Lower leg skin (tissue), 3 donors: ENCODE measurements at regions not wholly inside any gene's neighbourhood (a gene's known extent, or its start where the extent isn't known, plus 50 kb on each side); places are given as distances from the start of the nearest gene placed in this dataset.

Experiments
- POLR2A ChIP-seq, 2 donors: fragments of 450-650 bp; IDR thresholded peaks; one replicate each; pipeline ENCODE4 v1.6.1; 2016 to 2017; ENCODE audit warnings: antibody characterized with exemption in 2 of 2, mild to moderate bottlenecking in 1 of 2, moderate library complexity in 1 of 2
- TF ChIP-seq, protein P1 (sequence below), 3 donors: fragments of 450-650 bp; IDR thresholded peaks; one replicate each; pipeline ENCODE4 v1.5.1; 2016; ENCODE audit warnings: antibody characterized with exemption in 3 of 3, mild to moderate bottlenecking in 3 of 3, moderate library complexity in 2 of 3

DNA sequence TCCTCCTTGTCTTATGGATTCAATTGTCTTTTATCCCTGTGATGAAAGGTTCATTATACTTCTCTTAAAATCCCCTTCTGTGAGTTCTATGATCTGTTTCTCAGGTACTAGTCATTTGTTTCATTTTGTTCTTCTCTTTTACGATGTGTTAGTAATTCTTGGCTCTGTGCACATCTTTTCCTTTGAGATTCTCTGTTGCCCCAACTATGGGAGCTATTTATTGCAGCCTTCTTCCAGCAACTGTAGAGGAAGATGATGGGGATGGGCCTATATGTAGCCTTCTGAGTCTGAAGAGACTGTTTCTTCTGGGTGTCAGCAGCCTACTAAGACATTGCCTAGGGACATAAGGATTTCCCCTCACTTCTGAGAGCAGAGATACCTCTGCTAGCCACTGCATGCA, 50.4 kb upstream of the TRERF1 start:
- TF ChIP-seq, protein P1, sequence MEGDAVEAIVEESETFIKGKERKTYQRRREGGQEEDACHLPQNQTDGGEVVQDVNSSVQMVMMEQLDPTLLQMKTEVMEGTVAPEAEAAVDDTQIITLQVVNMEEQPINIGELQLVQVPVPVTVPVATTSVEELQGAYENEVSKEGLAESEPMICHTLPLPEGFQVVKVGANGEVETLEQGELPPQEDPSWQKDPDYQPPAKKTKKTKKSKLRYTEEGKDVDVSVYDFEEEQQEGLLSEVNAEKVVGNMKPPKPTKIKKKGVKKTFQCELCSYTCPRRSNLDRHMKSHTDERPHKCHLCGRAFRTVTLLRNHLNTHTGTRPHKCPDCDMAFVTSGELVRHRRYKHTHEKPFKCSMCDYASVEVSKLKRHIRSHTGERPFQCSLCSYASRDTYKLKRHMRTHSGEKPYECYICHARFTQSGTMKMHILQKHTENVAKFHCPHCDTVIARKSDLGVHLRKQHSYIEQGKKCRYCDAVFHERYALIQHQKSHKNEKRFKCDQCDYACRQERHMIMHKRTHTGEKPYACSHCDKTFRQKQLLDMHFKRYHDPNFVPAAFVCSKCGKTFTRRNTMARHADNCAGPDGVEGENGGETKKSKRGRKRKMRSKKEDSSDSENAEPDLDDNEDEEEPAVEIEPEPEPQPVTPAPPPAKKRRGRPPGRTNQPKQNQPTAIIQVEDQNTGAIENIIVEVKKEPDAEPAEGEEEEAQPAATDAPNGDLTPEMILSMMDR (IDR thresholded peaks at IDR 0.05): no peak
- no peak for TF ChIP-seq POLR2A (IDR thresholded peaks at IDR 0.05)
